ENCODE measurements at regions not wholly inside any gene's neighbourhood (a gene's known extent, or its start where the extent isn't known, plus 50 kb on each side); places are given as distances from the start of the nearest gene placed in this dataset.
"Not testable (repeated sequence)": the region's sequence is repeated elsewhere in the genome, so short reads cannot be mapped to it uniquely, and the experiment has no call there.

DNA sequence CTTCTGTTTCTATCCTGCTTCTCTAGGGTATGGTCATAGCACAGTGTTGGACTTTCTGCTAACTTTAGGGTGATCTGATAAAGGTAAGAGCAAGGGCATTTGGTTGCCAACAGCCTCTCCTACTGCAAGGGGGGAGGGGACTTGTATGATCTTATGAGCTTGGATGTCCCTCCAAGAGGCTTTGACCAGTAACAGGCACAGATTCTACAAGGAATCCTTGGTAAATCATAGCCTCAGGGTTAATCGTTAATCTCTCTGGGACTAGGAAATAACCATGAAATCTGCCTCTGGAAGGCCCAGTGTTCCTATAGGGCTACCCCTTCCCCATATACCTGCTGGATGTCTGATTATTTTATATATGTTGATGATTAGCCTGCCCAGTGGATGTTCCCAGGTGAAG, 134.8 kb upstream of the TNFSF4 start:
- intact Hi-C loops (cut with micrococcal nuclease): no loop called here
- no peak overlapping the region for H3K27ac Mint-ChIP-seq
- peaks cover 3% of the 10 kb centered on the region for H3K9me3 Mint-ChIP-seq
- no peak for DNase-seq
- H3K4me1 Mint-ChIP-seq: no peaks in the 10 kb centered on the region
- no peaks in the 10 kb centered on the region for H3K36me3 Mint-ChIP-seq (ENCODE audit: low read depth)
- no peak overlapping the region for H3K4me3 Mint-ChIP-seq
- H3K27me3 Mint-ChIP-seq: no peaks in the 10 kb centered on the region

DNA sequence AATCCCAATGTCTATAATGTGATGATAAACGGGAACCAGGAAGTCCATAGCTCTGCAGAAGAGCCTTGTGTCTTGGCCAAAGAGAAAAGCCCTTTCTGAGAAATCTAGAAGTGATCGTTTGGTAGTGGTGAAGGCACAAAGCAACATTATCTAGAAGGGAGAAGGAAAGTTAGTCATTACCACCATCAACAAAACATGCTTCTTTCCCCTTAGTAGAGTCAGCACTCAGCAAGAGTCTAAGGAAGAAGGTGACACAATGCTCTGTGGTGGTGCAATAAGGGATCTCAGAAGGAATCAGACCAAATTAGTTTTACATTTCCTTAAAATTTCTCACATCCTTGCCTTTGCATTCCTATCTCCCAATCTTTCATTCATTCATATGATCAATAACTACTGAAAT, 134.4 kb upstream of the PRDX6 start:
- intact Hi-C loops (cut with micrococcal nuclease): no loop called here

DNA sequence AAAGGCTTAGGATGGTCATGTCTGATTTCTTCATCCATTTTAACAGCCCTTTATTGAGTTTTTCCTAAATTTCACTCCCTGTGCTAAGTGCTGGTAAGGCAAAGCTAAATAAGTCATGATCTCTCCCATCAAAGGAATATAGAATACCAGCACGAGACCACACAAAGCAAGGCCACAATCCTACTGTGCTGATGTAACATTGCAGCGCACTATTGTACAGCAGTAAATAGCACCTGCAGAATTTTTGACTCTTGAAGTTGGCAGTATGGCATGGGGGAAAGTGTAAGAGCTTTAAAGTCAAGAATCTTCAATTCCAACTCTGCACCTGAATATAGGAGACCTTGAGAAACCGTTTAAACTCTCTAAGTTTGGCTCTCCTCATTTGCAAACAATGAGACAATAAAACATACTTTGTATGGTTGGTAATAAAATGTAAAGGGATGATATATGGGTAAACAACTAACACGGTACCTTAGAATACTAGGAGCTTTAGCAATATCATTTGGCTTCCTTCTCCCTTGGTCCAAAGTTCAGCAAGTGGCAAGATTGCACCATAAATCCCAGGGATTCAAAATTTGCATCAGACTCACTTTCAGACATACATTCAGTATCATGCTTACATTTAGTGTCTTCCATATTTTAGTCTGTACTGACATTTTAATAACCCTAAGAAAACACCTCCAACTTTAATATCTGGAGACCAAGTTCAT, 132.9 kb upstream of the PRDX6 start:
- H3K9me3 Mint-ChIP-seq: peaks cover 3% of the 10 kb centered on the region
- no peaks in the 10 kb centered on the region for H3K4me1 Mint-ChIP-seq
- H3K27ac Mint-ChIP-seq: no peak overlapping the region
- no peaks in the 10 kb centered on the region for H3K36me3 Mint-ChIP-seq (ENCODE audit: low read depth)
- H3K4me3 Mint-ChIP-seq: no peak overlapping the region
- intact Hi-C loops (cut with micrococcal nuclease): no loop called here
- no peaks in the 10 kb centered on the region for H3K27me3 Mint-ChIP-seq
- DNase-seq: no peak

More for the DNA sequence above, 134.4 kb upstream of the PRDX6 start:
- H3K4me3 Mint-ChIP-seq: no peak overlapping the region
- DNase-seq: no peak
- no peaks in the 10 kb centered on the region for H3K36me3 Mint-ChIP-seq (ENCODE audit: low read depth)
- H3K4me1 Mint-ChIP-seq: no peaks in the 10 kb centered on the region
- no peaks in the 10 kb centered on the region for H3K27me3 Mint-ChIP-seq
- H3K27ac Mint-ChIP-seq: no peak overlapping the region
- peaks cover 3% of the 10 kb centered on the region for H3K9me3 Mint-ChIP-seq

DNA sequence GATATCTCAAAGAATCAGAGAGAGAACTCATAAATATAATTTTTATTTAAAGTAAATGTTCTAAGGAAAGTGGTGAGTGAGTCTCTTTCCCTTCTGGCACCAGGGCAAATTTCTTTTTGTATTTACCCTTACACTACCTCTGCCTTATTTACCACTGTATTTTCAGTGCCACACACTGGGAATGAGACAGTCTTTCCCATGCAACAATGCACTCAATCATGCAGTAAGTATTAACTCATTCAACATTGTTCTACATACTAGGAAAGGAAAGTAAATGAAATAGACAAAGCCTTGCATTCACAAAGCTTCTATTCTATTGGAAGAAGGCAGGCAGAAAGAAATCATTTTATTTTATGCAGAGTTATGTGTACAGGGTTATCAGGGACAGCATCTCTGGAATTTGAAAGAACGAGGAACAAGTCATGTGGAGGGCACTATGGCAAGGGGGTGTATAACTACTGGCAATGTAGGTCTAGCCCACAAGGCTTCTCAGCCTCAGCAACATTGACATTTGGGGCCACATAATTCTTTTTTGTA, 129.8 kb upstream of the PRDX6 start:
- H3K4me3 Mint-ChIP-seq: no peak overlapping the region
- no peaks in the 10 kb centered on the region for H3K27me3 Mint-ChIP-seq
- no peaks in the 10 kb centered on the region for H3K4me1 Mint-ChIP-seq
- peaks cover 3% of the 10 kb centered on the region for H3K36me3 Mint-ChIP-seq (ENCODE audit: low read depth)
- peaks cover 7% of the 10 kb centered on the region for H3K9me3 Mint-ChIP-seq
- intact Hi-C loops (cut with micrococcal nuclease): no loop called here
- DNase-seq: no peak
- no peak overlapping the region for H3K27ac Mint-ChIP-seq

DNA sequence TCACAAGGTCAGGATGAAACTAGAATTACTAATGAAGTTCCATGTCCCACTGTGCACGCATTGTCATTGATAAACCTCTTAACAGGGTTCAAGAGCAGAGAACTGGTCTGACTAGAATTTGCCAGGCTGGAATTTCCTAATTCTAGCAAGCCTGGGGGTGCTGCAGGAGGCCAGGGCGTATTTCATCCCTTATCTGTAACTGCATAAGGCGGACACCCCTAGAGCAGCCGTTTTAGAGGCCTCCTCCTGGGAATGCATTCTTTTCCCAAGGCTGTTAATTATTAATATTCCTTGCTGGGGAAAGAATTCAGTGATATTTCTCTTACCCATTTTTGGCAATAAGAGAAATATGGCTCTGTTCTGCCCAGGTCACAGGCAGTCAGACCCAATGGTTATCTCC, 124.5 kb upstream of the PRDX6 start:
- H3K4me3 Mint-ChIP-seq; intact Hi-C loops (cut with micrococcal nuclease); H3K27ac Mint-ChIP-seq; DNase-seq; H3K4me1 Mint-ChIP-seq; H3K27me3 Mint-ChIP-seq; H3K36me3 Mint-ChIP-seq (ENCODE audit: low read depth): not testable (repeated sequence)
- H3K9me3 Mint-ChIP-seq: peaks cover 21% of the 10 kb centered on the region

DNA sequence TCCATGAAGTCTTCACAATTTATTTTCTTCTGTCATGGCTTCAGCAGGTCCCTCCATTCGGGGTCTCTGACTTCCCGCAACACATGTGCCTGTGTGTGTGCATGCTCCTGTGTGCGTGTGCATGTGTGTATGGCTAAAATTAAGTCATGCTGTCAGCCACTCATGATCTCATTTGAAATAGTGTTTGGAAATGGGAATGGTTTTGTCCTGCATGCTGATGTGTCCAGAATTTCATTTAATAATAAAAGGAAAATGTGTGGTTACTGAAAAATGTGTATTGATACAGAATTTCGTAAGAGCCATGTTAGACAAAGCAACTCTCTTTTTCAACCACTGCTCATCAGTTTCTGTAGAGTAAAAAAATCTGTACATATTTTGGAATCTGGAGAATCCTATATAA, 123.8 kb upstream of the PRDX6 start:
- H3K36me3 Mint-ChIP-seq (ENCODE audit: low read depth): peaks cover 3% of the 10 kb centered on the region
- H3K4me1 Mint-ChIP-seq: peaks cover 7% of the 10 kb centered on the region
- H3K9me3 Mint-ChIP-seq: peaks cover 21% of the 10 kb centered on the region
- DNase-seq: no peak
- intact Hi-C loops (cut with micrococcal nuclease): no loop called here
- H3K4me3 Mint-ChIP-seq: no peak overlapping the region
- no peaks in the 10 kb centered on the region for H3K27me3 Mint-ChIP-seq
- no peak overlapping the region for H3K27ac Mint-ChIP-seq

DNA sequence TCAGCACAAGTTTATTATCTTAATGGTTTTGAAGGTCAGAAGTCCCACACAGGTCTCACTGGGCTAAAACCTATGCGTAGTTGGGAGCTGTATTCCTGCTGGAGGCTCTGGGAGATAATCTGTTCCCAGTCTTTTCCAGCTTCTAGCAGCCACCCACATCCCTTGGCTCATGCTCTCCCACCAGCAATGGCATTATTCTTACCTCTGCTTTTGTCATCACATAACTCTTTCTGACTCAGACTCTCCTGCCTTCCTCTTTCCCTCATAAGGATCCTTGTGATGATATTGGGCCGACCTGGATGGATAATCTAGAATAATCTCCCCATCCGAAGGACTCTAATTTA, 122.2 kb upstream of the PRDX6 start:
- intact Hi-C loops (cut with micrococcal nuclease): no loop called here
- Mint-ChIP-seq H3K9me3 (peaks cover 25% of the 10 kb centered on the region), H3K4me1 (peaks cover 7% of the 10 kb centered on the region), H3K27me3 (peaks cover 3% of the 10 kb centered on the region), H3K27ac (no peak overlapping the region), H3K36me3 (ENCODE audit: low read depth) (peaks cover 3% of the 10 kb centered on the region), H3K4me3 (no peak overlapping the region)
- DNase-seq: no peak

DNA sequence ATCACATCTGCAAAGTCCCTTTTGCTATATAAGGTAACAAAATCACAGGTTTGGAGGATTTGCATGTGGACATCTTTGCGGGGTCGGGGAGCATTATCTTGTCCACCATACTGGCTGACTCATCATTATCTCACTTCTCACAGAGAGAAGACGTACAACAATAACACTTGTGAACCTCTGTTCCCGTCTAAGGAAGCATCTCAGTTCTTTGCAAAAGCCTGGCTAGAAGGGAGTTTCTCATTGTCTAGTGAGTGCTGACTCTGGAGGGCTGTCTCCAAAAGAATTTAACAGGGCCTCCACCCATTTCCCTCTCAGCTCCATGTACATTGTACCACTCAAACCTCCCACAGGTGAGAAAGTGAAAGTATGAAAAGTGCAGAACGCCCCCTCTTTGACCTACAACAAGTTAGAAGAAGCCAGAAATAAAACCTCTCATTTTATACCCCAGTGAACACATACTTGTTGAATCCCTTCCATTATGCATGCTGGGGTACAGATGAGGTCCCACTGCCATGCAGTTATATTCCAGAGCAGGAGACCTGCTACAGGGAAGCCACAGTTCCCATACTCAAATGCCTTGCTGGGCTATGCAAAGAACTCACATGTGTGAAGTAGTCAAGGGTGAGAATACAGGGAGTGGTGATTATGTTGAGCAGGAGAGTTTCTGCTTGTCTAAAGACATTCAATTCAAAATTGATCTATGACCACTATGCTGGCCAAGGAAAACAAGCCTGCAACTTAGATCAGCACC, 121.7 kb upstream of the PRDX6 start:
- H3K27ac Mint-ChIP-seq: no peak overlapping the region
- peaks cover 25% of the 10 kb centered on the region for H3K9me3 Mint-ChIP-seq
- peaks cover 7% of the 10 kb centered on the region for H3K4me1 Mint-ChIP-seq
- no peak overlapping the region for H3K4me3 Mint-ChIP-seq
- peaks cover 3% of the 10 kb centered on the region for H3K36me3 Mint-ChIP-seq (ENCODE audit: low read depth)
- peaks cover 3% of the 10 kb centered on the region for H3K27me3 Mint-ChIP-seq
- intact Hi-C loops (cut with micrococcal nuclease): no loop called here
- no peak for DNase-seq

DNA sequence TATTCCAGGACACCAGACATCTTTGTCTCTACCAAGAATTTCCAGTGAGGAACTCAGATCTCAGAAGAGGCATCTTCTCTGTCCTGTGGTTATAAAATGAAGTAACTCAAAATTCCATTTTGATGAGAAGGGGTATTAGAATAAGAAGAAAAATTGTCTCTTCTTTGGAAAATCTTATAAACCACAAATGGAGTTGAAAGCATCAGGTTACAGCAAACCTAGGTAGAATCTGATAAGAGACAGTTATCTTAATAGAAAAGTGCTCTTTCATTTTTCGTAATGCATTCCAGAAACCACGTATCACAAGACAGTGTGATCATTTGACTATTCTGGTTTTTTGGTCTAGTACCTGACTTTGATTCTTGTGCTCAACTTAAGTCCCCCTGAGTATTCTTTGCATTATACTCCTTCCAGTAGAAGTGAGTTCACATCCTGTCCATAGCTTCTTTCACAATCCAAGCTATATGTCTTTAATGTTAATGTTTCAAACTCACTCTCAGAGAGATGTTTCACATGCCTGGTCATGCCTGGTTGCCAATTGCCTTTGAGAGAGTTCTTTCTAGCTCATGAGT, 120.9 kb upstream of the PRDX6 start:
- H3K9me3 Mint-ChIP-seq: peaks cover 22% of the 10 kb centered on the region
- H3K4me3 Mint-ChIP-seq: no peak overlapping the region
- peaks cover 7% of the 10 kb centered on the region for H3K4me1 Mint-ChIP-seq
- peaks cover 3% of the 10 kb centered on the region for H3K36me3 Mint-ChIP-seq (ENCODE audit: low read depth)
- H3K27me3 Mint-ChIP-seq: peaks cover 3% of the 10 kb centered on the region
- H3K27ac Mint-ChIP-seq: no peak overlapping the region
- DNase-seq: no peak
- intact Hi-C loops (cut with micrococcal nuclease): no loop called here

DNA sequence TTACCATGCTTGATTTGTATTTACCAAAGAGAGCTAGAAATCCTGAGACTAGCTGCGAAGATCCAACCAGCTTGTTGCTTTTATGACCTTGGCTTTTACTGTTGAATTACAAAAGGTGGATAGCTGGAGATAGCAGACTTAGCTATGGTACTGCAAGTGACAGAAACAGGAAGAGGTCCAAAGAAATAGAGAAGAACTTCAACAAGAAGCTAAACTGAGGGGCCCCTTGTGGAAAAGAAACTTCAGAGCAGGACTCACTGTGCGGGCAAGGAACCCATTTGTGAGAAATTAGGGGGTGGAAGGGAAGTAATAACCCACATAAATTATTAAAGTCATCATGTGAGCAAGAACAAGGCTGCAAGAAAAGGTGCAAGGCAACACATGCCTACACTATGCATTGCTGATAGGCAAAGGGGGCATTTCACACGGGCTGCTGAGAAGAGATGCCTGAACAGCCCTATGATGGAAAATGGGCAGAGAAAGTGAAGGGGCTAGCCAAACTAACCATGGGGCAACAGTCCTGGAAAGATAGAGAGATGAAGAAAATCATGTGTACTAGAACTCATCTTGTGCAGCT, 116.6 kb upstream of the PRDX6 start:
- peaks cover 6% of the 10 kb centered on the region for H3K27me3 Mint-ChIP-seq
- peaks cover 15% of the 10 kb centered on the region for H3K9me3 Mint-ChIP-seq
- H3K36me3 Mint-ChIP-seq (ENCODE audit: low read depth): no peaks in the 10 kb centered on the region
- intact Hi-C loops (cut with micrococcal nuclease): no loop called here
- H3K4me3 Mint-ChIP-seq: no peak overlapping the region
- peaks cover 1% of the 10 kb centered on the region for H3K4me1 Mint-ChIP-seq
- H3K27ac Mint-ChIP-seq: no peak overlapping the region
- no peak for DNase-seq

DNA sequence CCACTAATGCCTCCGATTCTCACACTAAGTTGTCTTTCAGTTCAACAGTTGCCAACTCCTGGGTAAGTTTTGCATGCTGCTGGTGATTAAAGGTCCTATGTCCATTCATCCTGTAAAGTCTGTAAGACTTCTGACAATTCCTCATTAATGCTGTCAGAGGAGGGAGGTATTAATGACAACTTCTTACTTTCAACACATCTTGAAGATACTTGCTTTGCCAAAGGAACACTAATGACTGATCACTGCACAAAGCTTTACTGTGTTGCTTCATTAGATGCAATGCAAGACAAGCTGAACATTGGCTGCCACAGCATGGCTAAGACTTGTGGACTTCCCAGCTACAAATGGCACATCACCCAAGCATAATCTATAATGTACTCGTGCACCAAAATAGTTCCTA, 114.6 kb upstream of the PRDX6 start:
- H3K36me3 Mint-ChIP-seq (ENCODE audit: low read depth): no peaks in the 10 kb centered on the region
- H3K4me3 Mint-ChIP-seq: no peak overlapping the region
- H3K4me1 Mint-ChIP-seq: no peaks in the 10 kb centered on the region
- H3K27me3 Mint-ChIP-seq: peaks cover 6% of the 10 kb centered on the region
- no peak overlapping the region for H3K27ac Mint-ChIP-seq
- intact Hi-C loops (cut with micrococcal nuclease): no loop called here
- DNase-seq: no peak
- H3K9me3 Mint-ChIP-seq: peaks cover 8% of the 10 kb centered on the region

DNA sequence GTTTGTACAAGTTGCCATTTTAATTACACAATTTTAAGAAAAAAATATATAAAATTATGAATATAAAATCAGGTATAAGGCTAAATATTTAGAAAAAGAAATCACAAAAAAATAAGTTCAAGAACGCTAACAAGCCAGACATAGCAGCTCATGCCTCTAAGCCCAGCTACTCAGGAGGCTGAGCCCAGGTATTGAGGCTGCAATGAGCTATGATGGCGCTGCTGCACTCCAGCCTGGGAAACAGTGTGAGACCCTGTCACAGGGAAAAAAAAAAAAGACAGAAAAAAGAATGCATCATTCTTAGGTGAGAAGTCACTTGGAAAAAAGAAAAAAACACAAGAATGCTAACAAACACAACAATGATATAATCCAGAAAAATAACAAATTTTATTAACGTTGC, 112.3 kb upstream of the PRDX6 start:
- Mint-ChIP-seq H3K27me3 (peaks cover 3% of the 10 kb centered on the region), H3K27ac (no peak overlapping the region), H3K36me3 (ENCODE audit: low read depth) (no peaks in the 10 kb centered on the region), H3K9me3 (peaks cover 4% of the 10 kb centered on the region), H3K4me3 (no peak overlapping the region), H3K4me1 (no peaks in the 10 kb centered on the region)
- DNase-seq: no peak
- intact Hi-C loops (cut with micrococcal nuclease): no loop called here

DNA sequence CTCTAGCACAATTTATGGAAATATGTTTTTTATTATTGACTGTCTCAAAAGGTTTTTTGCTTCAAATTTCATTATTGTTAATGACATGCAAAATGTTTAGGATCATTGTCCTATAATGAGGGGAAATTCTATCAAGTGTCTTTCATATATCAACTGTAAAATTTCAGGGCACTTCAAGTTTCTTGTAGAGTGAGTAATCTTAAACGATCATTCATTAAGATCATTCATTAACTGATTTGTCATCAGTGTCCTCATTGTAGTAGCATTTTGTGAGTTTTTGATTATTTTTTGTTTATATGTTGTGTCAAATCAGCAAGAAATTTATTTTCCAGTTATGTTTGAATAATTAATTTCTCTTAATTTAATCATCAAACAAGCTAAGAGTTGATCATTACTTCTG, 111.8 kb upstream of the PRDX6 start:
- peaks cover 4% of the 10 kb centered on the region for H3K9me3 Mint-ChIP-seq
- intact Hi-C loops (cut with micrococcal nuclease): no loop called here
- H3K27ac Mint-ChIP-seq: no peak overlapping the region
- H3K4me3 Mint-ChIP-seq: no peak overlapping the region
- H3K4me1 Mint-ChIP-seq: no peaks in the 10 kb centered on the region
- DNase-seq: no peak
- H3K27me3 Mint-ChIP-seq: peaks cover 3% of the 10 kb centered on the region
- no peaks in the 10 kb centered on the region for H3K36me3 Mint-ChIP-seq (ENCODE audit: low read depth)

DNA sequence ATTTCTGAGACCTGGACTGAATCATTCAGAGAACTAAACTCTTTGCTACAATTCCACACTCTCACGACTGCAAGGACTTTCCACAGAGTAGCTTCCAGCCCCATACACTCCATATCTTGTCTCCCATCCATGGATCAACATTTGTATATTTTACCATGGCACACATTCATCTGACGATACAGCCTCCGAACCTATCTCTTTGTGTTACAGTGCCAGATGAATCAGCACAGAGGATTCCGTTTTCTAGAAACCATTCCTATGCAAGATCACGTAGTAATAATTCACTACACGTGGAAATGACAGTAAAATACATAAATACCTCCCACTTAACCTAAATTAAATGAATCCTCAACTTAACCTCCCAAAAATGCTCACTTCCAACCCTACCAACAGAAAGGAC, 110.0 kb upstream of the PRDX6 start:
- intact Hi-C loops (cut with micrococcal nuclease): no loop called here
- Mint-ChIP-seq H3K27me3 (peaks cover 3% of the 10 kb centered on the region), H3K4me1 (no peaks in the 10 kb centered on the region), H3K27ac (no peak overlapping the region), H3K4me3 (no peak overlapping the region), H3K36me3 (ENCODE audit: low read depth) (no peaks in the 10 kb centered on the region), H3K9me3 (peaks cover 4% of the 10 kb centered on the region)
- DNase-seq: no peak
